GM12874 (cell line): ENCODE measurements at regions not wholly inside any gene's neighbourhood (a gene's known extent, or its start where the extent isn't known, plus 50 kb on each side); places are given as distances from the start of the nearest gene placed in this dataset.

Experiments used
- CTCF ChIP-seq: IDR thresholded peaks from 2 replicates; pipeline ENCODE4 v1.5.1; 2011; ENCODE audit warnings: low read depth, mild to moderate bottlenecking, control low read depth, low read length, moderate library complexity; ENCODE audit not compliant: insufficient read depth

DNA sequence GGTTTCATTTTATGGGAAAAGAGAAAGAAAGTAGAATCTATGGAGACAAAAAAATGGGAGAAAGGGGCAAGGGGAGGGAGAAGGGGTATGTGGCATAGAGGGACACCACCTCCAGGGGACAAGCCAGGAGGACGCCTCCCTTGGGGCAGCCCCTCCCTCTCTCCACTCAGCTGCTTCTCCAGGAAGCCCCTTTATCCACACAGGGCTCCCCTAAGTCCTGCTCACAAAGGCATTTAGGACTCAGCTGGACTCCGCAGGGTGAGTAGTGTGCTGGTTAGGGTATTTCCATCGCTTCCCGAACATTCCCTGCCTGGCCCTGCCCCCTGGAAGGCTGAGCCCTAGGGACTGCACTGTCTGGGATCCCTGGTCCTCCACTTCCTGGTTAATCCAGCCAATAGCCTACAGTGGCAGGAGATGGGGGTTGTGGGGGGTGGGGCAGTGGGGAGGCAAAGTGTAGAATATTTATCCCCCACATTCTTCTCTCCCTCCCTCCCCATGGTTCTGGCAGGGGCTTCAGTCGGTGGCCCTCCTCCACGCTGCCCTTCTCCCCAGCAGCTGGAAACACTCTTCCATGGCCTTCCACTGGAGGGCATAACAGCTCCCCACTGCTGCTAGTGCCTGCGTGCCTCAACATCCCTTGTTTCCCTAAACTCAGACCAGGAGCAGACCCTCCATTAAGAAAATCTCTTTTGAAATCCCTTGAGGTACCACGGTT, 84.8 kb downstream of the SNX5 start:
- TF ChIP-seq CTCF, result no peak

DNA sequence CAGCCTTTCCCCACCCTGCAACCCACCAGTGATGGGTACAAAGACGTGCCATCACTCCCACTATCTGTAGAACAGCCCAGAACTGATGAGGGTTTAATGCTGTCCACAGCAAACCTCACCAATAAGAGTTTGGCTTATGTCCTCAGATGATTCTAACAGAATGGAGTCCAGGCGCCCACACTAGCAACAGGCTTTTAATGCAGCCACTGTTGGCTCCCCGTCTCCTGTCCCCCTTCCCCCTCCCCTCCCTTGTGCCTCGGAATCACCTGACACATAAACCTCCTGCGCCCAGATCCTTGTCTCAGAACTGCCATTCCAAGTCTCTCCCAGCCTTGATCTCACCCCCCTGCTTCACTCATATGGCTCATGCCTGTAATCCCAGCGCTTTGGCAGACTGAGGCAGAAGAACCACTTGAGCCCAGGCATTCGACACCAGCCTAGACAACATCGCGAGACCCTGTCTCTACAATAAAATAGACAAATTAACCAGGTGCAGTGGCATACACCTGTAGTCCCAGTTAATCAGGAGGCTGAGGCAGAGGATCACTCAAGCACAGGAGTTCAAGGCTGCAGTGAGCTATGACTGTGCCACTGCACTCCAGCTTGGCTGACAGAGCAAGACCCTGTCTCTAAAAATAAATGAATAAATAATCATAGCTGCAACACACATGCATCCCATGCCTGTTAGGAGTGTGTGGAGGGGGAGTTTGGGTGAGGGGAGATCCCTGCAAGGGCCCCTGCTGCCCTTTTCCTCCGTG, 85.6 kb downstream of the SNX5 start:
- no peak for TF ChIP-seq CTCF

- no peak for TF ChIP-seq CTCF
Observed at GRCh38 chr20:17882065-17882833, 86.3 kb downstream of the SNX5 start.

DNA sequence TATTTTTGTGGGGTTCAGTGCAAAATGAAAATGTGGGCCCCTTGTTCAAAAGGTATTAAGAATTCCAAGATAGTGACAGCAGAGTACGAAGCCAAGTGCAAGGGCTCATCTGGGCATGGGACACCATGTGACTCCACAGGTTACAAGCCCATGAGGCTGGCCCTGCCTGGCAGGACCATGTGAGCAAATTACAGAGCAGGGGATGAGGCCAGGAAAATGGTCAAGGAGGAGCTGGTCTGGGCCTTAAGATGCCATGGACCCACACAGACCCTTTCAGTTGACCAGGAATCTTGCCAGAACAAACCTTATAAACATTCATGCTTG, 86.9 kb downstream of the SNX5 start:
- no peak for TF ChIP-seq CTCF

DNA sequence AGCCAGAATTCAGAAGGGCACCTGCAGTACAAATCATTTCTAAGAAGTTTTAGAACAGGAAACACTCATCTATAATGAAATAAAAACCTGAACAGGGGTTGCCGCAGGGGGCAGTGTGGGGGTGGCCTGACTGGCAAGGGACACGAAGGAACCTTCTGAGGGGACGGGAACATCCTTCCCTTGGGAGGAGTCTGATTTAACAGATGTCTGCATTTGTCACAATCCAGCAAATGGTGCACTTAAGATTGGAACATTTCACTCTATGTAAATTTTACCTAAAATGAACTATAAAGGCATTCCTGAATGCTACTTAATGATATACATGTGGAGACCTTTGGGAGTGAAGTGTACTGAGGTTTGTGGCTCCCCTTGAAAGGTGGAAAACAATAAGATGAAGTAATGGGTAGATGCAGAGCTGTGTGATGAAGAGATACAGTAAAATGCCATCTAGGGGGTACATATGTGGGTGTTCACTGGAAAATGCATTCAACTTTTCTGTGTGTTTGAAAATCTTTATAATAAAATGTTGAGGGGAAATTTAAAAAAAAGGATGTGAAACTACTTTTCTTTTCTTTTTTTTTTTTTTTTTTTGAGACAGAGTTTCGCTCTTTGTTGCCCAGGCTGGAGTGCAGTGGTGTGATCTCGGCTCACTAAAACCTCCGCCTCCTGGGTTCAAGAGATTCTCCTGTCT, 89.5 kb downstream of the SNX5 start:
- TF ChIP-seq CTCF, result peak; percentile 55

GRCh38 chr20:17878069-17878911, 90.3 kb downstream of the SNX5 start:
- no peak for TF ChIP-seq CTCF

- no peak for TF ChIP-seq CTCF
Observed at GRCh38 chr20:17875981-17876385, 92.6 kb downstream of the SNX5 start.
